GM19351 (cell line): ENCODE measurements at regions not wholly inside any gene's neighbourhood (a gene's known extent, or its start where the extent isn't known, plus 50 kb on each side); places are given as distances from the start of the nearest gene placed in this dataset.
"Not testable (repeated sequence)": the region's sequence is repeated elsewhere in the genome, so short reads cannot be mapped to it uniquely, and the experiment has no call there.

ENCODE experiments used
- ATAC-seq: cut with Tn5 transposase; IDR thresholded peaks from one replicate; pipeline ENCODE4 v1.9.1; 2021; ENCODE audit warnings: mild to moderate bottlenecking, moderate library complexity; ENCODE audit not compliant: unreplicated experiment

DNA sequence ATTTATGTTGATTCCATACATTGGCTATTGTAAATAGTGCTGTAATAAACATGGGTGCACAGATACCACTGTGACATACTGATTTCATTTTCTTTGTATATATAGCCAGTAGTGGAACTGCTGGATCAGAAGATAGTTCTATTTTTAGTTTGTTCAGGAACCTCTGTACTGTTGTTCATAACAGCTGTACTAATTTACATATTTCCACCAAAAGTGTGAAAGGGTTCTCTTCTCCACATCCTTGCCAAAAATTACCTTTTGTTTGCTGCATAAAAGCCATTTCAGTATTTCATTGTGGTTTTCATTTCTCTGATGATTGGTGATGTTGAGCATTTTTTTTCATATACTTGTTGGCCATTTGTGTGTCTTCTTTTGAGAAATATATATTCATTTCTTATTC is 1962.1 kb downstream of the PCDH9 start:
- ATAC-seq = no peak

DNA sequence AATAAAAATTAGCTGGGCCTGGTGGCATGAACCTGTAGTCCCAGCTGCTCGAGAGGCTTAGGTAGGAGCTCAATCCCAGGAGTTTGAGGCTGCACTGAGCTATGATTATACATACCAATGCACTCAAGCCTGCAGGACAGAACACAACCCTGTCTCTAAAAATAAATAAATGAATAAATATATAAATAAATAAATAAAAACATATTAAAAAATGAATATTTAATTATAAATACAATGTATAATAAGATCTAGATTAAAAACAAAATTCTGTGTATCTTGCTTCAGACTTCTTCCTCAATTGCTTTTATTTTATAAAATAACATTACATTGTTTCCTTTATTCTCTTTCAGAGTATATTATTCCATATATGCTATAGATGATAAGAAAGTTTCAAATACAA is 1964.1 kb downstream of the PCDH9 start:
- no peak for ATAC-seq

DNA sequence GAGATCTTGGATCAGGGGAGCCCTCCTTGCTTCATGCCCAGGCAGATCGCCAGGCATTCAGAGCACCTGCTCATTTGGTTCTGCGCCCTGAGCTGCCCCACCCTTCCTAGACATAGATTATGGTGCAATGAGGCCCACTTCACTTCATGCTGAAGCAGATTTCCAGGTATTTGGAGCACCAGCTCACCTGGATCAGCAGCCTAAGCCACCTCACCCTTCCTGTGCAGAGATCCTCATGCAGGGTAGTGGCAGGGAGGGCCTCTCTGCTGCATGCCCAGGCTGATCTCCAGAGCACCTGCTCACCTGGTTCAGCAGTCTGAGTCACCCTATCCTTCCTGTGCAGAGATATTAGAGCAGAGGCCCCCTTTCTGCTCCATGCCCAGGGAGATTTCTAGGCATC is 1966.1 kb downstream of the PCDH9 start:
- ATAC-seq = no peak

DNA sequence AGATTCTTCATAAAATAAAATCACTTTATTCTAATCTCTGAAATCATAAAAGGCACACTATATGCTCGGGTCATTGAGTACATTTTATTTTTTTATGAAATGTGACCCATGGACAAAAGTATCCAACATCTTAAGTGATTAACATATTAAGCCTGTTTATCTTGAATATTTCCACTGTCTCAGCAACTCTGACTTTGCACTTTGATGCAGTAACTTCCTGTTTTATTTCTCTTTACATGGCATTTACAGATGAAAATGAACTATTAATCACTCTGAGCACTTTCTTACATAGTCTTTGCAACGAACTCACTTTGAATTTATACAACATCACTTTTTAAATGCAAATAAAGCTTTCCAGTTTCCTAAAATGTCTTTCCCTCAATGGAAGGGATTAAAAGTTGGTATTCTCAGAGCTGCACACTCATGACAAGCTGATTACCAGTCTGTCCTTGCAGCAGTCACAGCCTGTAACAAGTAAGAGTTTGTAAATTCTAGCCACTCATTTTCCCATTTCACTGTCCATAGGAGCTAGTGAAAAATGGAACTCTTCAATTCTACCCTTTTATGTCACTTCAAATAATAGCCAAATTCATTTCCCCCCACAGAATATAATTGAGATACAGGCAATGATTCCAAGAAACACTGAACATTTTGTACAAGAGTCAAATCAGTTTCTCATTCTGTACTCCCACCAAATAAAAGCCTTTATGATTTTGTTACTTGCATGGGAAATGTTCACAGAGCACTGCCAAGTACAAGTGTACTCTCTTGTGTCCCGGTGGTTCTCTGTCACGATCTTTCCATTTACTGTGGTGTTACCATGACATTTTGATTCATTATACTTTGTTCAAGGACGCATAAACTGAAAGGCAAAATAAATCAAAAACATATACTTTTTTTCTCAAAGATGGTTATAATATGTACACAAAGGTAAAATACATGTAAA is 1968.9 kb downstream of the PCDH9 start:
- ATAC-seq = no peak

DNA sequence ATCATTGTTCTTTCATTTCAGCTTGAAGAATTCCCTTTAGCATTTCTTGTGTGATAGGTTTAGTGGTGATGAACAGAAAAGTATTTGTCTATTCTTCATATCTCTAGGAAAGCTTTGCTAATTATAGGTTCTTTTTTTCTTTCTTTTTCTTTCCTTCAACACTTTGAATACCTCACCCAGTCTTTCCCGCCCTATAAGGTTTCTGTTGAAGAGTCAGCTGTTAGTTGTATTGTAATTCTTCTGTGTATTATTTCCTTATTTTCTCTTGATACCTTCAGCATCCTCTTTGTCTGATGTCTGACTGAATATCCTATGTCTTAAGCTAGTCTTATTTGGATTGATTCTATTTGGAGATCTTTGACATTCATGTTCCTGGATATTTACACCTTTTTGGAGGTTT is 1989.4 kb downstream of the PCDH9 start:
- no peak for ATAC-seq

DNA sequence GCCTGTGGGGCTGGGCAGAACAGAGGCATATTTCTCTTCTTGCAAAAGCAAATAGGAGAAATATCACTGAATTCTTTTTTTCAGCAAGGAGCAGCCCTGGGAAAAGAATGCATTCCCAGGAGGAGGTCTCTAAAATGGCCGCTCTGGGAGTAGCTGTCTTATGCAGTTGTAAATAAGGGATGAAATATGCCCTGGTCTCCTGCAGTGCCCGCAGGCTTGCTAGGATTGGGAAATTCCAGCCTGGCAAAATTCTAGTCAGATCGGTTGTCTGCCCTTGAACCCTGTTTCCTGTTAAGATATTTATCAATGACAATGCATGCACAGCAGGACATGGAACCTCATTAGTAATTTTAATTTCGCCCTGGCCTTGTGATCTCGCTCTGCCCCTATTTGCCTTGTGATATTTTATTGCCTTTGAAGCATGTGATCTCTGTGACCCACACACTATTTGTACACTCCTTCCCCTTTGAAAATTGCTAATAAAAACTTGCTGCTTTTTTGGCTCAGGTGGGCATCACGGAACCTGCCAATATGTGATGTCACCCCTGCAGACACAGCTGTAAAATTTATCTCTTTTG is 1993.2 kb downstream of the PCDH9 start:
- no peak for ATAC-seq

DNA sequence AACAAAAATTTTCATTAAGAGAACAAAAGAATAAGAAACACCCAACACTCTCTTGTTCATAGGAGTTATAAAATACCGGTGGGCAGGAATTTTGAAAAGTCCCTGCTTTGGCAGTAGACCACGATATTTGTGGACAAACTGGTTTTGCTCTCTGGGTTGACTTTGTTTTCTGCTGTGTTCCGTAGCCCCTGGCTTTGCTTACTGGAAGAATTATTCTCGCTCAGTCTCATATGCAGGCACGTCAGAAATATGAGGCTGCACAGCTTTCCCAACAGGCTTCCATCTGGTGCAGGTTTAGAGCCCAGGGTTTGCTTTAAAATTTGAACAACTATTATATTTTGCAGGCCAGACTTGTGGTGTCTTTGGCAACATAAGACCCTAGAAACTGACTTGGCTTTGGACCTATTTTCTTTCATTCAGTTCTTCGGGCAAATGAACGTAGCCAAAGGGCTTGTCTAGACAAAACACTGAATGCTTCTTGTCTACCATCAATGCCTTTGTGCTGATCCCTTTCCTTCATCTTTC is 2012.6 kb downstream of the PCDH9 start:
- ATAC-seq = no peak

DNA sequence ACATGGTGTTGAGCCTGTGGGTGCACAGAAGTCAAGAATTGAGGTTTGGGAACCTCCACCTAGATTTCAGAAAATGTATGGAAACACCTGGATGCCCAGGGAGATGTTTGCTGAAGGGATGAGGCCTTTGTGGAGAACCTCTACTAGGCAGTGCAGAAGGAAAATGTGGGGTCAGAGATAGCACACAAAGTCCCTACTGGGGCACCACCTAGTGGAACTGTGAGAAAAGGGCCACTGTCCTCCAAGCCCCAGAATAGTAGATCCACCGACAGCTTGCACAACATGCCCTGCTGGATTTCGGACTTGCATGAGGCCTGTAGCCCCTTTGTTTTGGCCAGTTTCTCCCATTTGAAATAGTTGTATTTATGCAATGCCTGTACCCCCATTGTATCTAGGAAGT is 2027.3 kb downstream of the PCDH9 start:
- ATAC-seq = not testable (repeated sequence)

DNA sequence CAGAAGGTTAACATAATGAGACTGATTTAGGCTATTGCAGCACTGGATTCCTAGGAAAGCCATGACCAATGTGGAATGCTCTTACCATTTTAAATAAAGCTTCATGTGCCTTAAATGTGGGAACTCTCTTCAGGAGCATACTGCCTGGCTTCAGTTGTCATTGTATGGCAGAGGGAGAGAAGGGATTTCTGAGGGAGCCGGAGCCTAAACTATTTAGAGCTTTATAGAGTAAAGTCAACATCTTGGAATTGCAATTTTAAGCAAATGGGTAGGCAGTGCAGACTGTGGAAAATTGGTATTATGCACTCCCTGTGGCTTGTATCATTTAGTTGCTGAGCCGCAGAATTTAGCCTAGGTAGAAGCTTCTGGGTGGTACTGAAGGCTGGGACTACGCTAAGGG is 2041.4 kb downstream of the PCDH9 start:
- no peak for ATAC-seq

DNA sequence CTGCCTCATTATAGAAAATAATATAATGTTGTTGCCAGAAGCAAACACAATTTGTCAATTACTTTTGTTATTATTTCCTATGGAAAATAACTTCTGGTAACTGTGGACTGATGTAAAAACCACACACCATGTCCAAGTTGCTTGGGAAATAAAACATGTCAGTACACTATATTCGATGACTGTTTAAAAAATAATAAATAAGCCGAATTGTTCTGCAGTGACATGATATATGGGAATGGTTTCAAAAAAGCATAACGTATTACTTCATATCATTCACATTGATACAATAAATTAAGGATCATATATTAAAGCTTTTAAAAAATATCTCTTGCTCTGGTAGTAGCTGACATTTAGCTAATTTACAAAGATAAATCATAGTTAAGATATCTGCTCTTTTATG is 2062.1 kb downstream of the PCDH9 start:
- no peak for ATAC-seq

DNA sequence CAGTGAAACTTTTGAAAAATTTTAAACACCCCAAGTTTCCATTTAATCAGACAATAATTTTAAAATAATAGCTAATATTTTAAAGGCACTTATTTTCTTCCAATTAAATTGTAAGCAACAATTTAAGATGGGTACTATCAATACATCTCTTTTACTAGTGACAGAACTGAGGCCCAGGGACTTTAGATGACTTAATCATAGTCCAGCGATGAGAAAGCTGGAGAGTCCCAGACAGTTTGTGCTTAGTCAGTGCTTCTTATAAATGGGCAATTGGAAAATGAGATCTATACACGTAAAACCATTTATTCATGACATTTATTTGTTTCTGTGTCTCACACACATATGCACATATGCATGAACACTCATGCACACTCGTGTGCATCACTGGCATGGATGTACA is 2063.5 kb downstream of the PCDH9 start:
- no peak for ATAC-seq

DNA sequence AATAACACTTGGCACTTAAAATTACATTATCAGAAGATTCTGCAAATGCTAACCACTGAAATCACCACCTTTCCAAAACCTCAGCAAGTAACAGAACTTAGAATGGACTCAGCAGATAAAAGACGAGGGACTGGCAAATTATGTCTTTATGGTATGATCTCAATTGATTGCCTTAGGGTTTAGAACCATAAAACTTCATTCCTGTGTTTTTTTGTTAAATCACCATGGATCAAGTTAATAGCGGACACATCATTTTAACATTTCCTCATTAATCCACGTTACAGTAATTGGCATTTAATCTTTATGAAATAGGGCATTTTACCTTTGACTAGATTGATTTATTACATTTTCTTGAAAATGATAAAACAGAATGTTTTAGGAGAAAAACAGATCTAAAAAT is 2070.3 kb downstream of the PCDH9 start:
- no peak for ATAC-seq

DNA sequence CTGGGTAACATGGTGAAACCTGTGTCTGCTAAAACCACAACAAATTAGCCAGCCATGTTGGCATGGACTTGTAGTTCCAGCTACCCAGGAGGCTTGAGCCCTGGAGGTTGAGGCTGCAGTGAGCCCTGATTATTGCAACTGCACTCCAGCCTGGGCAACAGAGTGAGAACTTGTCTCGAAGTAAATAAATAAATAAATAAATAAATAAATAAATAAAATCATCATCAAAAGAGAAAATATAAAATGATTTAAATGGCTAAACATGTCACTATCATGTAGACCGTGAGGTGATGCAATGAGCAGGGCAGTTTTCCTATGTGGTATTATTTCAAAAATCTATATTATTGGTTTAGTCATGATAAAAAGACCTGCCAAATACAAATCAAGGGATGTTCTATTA is 2074.3 kb downstream of the PCDH9 start:
- ATAC-seq = no peak

DNA sequence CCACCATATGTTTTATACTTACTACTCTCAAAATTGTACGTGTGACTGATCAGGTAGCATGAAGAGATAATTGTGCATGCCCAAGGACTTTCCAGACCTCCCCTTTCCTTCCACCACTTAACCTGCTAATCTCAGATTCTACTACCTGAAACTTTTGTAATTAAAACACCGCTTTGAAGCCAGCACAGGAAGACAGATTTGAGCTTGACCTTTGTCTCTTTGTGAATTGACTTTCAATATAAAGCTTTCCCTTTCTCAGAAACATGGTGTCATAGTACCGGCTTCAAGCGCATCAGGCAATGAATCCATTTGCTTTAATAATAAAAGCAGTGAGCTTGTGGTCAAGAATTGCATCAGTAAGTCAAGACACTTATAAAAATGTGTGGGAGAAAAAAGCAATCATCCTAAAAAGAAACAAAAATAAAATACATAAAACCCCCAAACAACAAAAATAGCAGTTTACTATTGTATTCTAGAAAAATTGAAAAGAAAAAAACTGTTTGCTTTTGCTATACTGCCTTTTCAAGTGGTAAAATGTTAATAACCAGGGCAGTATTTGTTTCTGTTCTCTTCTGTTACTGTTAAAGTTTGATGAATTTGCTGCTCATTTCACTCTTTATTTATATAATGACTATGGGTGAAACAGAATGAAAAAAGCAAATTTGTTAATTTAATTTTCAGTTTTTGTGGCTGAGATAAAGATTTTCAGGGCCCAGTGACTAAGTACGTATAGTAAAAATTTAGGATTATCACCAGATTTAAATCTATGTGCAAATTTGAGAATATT is 2075.3 kb downstream of the PCDH9 start:
- ATAC-seq = no peak

DNA sequence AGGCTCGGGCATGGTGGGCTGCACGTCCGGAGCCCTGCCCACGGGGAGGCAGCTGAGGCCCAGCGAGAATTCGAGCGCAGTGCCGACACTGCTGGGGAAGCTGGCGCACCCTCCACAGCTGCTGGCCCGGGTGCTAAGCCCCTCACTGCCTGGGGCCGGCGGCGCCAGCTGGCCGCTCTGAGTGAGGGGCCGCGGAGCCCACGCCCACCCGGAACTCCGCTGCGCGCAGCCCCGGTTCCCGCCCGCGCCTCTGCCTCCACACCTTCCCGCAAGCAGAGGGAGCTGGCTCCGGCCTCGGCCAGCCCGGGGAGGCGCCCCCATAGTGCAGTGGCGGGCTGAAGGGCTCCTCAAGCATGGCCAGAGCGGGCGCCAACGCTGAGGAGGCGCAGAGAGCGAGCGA is 2080.4 kb downstream of the PCDH9 start:
- ATAC-seq = no peak

DNA sequence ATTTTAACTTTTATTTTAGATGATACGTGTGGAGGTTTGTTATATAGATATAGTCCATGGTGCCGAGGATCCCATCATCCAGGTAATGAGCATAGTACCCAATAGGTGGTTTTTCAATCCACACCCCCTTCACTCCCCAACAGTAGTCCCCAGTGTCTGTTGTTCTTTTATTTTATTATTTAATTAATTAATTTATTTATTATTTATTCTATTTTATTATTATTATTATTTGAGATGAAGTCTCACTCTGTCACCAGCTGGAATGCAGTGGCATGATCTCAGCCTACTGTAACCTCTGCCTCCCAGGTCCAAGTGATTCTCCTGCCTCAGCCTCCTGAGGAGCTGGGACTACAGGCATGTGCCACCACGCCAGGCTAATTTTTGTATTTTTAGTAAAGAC is 2086.2 kb downstream of the PCDH9 start:
- no peak for ATAC-seq

DNA sequence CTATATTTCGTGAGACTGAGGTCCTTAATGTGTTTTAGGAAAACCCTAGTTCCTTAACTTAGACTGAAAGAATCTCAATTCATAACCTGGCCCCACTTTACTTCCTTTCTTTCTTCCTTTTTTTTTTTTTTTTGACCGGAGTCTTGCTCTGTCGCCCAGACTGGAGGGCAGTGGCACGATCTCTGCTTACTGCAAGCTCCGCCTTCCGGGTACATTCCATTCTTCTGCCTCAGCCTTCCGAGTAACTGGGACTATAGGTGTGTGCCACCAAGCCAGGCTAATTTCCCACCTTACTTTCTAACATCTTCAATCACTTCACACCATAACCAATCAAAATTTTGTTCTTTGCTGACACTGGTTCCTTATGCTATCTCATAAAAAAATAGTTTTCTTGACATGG is 2097.0 kb downstream of the PCDH9 start:
- ATAC-seq = no peak

DNA sequence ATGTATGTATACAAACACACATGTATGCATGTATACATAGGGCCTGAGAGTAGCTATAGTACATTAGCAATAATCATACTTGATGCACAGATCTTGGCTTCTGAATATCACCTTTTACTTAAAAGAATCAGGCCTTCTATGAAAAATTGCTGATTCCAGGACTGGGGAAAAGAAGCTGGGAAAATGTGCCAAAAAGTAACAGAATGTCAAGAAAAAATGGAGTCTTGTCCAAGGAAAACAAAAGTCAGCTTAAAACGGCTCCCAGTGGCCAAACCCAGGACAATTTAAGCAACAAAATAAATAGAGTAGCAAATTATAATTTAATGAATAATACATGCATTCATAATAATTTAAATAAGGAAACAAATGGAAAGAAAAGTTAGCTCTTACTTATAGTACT is 2104.9 kb downstream of the PCDH9 start:
- no peak for ATAC-seq

DNA sequence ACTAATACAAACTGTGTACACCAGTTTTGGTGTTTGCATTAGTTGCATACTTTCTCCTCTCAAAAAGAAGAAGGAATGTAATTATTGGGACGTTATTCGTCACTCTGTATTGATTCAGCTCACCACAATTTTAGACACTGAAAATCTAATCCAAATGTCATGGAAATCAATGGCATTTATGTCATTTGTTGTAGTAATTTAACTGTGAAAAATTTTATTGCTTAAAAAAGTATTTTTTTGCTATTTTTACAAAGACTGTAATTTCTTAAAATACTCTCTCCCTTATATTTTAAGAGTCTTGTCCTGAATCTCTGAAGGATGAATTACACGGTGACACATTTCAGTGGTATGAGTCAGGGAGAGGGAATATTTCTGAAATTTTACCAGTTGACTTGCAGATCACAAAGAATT is 2117.6 kb downstream of the PCDH9 start:
- no peak for ATAC-seq

DNA sequence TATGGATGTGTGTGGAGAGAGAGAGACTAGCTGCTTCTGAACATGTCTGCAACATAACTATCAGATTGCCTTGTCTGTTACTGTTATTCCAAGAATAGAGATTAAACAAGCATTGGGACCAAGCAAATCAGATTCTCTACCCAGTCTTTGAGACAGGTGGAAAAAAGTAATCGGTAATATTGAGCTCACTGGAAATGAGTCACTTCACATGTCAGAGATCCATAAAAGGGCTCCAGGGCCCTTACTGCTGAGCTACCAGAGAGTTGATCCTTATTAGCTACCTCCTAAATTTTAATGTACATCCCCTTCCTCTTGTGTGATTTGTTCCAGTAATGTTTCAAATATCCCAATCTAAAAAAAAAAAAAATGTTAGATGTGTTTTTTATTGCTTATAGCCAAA is 2118.0 kb downstream of the PCDH9 start:
- ATAC-seq = no peak

DNA sequence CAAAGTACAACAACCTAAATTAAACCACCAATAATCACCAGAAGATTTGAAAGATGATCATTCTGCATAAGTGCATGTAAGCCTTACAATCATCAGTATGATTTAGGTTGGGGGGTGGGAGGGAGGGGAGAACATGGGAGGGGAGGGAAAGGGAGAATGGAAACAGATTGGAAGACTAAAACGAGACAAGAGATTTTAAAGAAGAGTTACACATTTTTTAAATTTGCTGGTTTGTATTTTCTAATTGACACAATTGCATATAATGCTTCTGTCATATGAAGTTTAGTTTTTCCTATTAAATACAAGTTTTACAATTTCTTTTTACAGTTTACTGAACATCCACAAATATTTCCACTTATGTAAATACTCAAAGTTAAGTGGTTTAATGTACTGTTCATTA is 2118.9 kb downstream of the PCDH9 start:
- no peak for ATAC-seq

DNA sequence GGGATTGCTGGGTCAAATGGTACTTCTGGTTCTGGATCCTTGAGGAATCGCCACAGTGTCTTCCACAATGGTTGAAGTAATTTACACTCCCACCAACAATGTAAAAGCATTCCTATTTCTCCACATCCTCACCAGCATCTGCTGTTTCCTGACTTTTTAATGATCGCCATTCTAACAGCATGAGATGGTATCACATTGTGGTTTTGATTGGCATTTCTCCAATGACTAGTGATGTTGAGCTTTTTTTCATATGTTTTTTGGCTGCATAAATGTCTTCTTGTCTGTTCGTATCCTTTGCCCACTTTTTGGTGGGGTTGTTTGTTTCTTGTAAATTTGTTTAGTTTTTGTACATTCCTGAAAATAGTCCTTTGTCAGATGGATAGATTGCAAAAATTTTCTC is 2125.7 kb downstream of the PCDH9 start:
- ATAC-seq = not testable (repeated sequence)
